Body of pancreas (tissue), 4 donors: ENCODE measurements at regions not wholly inside any gene's neighbourhood (a gene's known extent, or its start where the extent isn't known, plus 50 kb on each side); places are given as distances from the start of the nearest gene placed in this dataset.
A peak's percentile ranks its signal among the peaks of the same experiment; 100 is the strongest.

Experiments used
- ATAC-seq: fragments of 150-250 bp; one replicate; pipeline ENCODE4 v1.9.1; 2016
- DNase-seq, 4 donors: peaks; one replicate each; pipeline ENCODE4 v3.0.0-alpha.2; 2019
- H3K27ac ChIP-seq, 4 donors: fragments of 200-600 bp; sonication (generic); 1 replicate in 3 of 4; 2 replicates in 1 of 4; pipeline versions ENCODE4 v1.5.1 to v1.6.1; 2016 to 2019; ENCODE audit warnings: mild to moderate bottlenecking in 1 of 4, mixed read lengths in 1 of 4, moderate library complexity in 1 of 4
- H3K27me3 ChIP-seq, 2 donors: fragments of 200-600 bp; sonication (generic); one replicate each; pipeline ENCODE4 v1.6.0; 2016; ENCODE audit warnings: mild to moderate bottlenecking in 1 of 2
- H3K36me3 ChIP-seq, 2 donors: fragments of 200-600 bp; sonication (generic); replicated peaks in 1 of 2; 2 replicates each; pipeline ENCODE4 v1.5.1; 2016; ENCODE audit warnings: low read depth in 2 of 2; ENCODE audit not compliant: insufficient read depth in 1 of 2
- H3K4me1 ChIP-seq: fragments of 200-600 bp; sonication (generic); one replicate; pipeline ENCODE4 v1.6.0; 2016
- H3K4me3 ChIP-seq, 2 donors: fragments of 200-600 bp; sonication (generic); 1 replicate in 1 of 2; 2 replicates in 1 of 2; pipeline ENCODE4 v1.5.1; 2016 to 2019
- H3K9me3 ChIP-seq, 3 donors: fragments of 200-600 bp; sonication (generic); 1 replicate in 2 of 3; 2 replicates in 1 of 3; pipeline ENCODE4 v1.5.1; 2016
- CTCF ChIP-seq, 7 experiments: fragments of 450-650 bp in 4 of 7; fragments of 200-600 bp in 3 of 7; sonication (generic) in 3 of 7; IDR thresholded peaks; one replicate each; pipeline ENCODE4 v1.5.1; 2016 to 2019; ENCODE audit warnings: antibody characterized with exemption in 7 of 7
- POLR2A ChIP-seq, 3 donors: fragments of 450-650 bp; IDR thresholded peaks; one replicate each; pipeline ENCODE4 v1.6.1; 2016; ENCODE audit warnings: antibody characterized with exemption in 3 of 3, mild to moderate bottlenecking in 2 of 3
- WGBS, 2 donors: methylation state at CpG; one replicate each; pipeline ENCODE4 v1.1.5; 2017; 5-methylcytosine and 5-hydroxymethylcytosine counted together
- intact Hi-C: fragments of 100-400 bp; cut with DNase I; formaldehyde crosslinking; loops from one replicate; pipeline ENCODE4 v1.15.1; 2023

GRCh38 chrX:117510453-117510852, 606.2 kb downstream of the KLHL13 start:
- intact Hi-C loops: no loop called here
- Histone ChIP-seq H3K4me1 (no peaks in the 10 kb centered on the region), H3K4me3 (no peak overlapping the region), H3K27me3 (no peaks in the 10 kb centered on the region), H3K9me3 (no peaks in the 10 kb centered on the region), H3K27ac (no peak overlapping the region), H3K36me3 (no peaks in the 10 kb centered on the region)
- WGBS, 2 donors: 54 to 61% methylated on average over 3 of the region's 3 CpGs
- no peak for TF ChIP-seq POLR2A (IDR thresholded peaks at IDR 0.05)
- peak in 1 of 7 experiments; percentile 25 for TF ChIP-seq CTCF (IDR thresholded peaks at IDR 0.05)
- DNase-seq (peak in 1 of 4 donors; percentile 1), ATAC-seq (no peak)

GRCh38 chrX:117508021-117508420, 608.6 kb downstream of the KLHL13 start:
- Histone ChIP-seq H3K9me3 (no peaks in the 10 kb centered on the region), H3K4me1 (no peaks in the 10 kb centered on the region), H3K36me3 (no peaks in the 10 kb centered on the region), H3K27me3 (no peaks in the 10 kb centered on the region), H3K27ac (no peak overlapping the region), H3K4me3 (no peak overlapping the region)
- DNase-seq (no peak), ATAC-seq (no peak)
- 45 to 60% methylated on average over 2 of the region's 2 CpGs for WGBS, 2 donors
- intact Hi-C loops: no loop called here
- TF ChIP-seq CTCF (IDR thresholded peaks at IDR 0.05): no peak
- no peak for TF ChIP-seq POLR2A (IDR thresholded peaks at IDR 0.05)

GRCh38 chrX:117487421-117487820, 629.2 kb downstream of the KLHL13 start:
- TF ChIP-seq CTCF (IDR thresholded peaks at IDR 0.05): no peak
- TF ChIP-seq POLR2A (IDR thresholded peaks at IDR 0.05): no peak
- no peak overlapping the region for H3K4me3 ChIP-seq
- no peaks in the 10 kb centered on the region for H3K27me3 ChIP-seq
- H3K36me3 ChIP-seq: no peaks in the 10 kb centered on the region
- H3K27ac ChIP-seq: no peak overlapping the region
- no peaks in the 10 kb centered on the region for H3K9me3 ChIP-seq
- DNase-seq (no peak), ATAC-seq (no peak)
- H3K4me1 ChIP-seq: no peaks in the 10 kb centered on the region
- intact Hi-C loops: no loop called here
- 0 to 20% methylated on average over 1 of the region's 1 CpG for WGBS, 2 donors

- DNase-seq: no peak
- intact Hi-C loops: no loop called here
- H3K4me3 ChIP-seq: no peak overlapping the region
- H3K27ac ChIP-seq: no peak overlapping the region
- no peak for ATAC-seq
- no peaks in the 10 kb centered on the region for H3K9me3 ChIP-seq
- TF ChIP-seq CTCF (IDR thresholded peaks at IDR 0.05) (no peak), POLR2A (IDR thresholded peaks at IDR 0.05) (no peak)
- WGBS, 2 donors: 75 to 94% methylated on average over 6 of the region's 6 CpGs
- H3K27me3 ChIP-seq: no peaks in the 10 kb centered on the region
- no peaks in the 10 kb centered on the region for H3K36me3 ChIP-seq
- H3K4me1 ChIP-seq: no peaks in the 10 kb centered on the region
Measured at GRCh38 chrX:117483950-117484349, 632.7 kb downstream of the KLHL13 start.

DNA sequence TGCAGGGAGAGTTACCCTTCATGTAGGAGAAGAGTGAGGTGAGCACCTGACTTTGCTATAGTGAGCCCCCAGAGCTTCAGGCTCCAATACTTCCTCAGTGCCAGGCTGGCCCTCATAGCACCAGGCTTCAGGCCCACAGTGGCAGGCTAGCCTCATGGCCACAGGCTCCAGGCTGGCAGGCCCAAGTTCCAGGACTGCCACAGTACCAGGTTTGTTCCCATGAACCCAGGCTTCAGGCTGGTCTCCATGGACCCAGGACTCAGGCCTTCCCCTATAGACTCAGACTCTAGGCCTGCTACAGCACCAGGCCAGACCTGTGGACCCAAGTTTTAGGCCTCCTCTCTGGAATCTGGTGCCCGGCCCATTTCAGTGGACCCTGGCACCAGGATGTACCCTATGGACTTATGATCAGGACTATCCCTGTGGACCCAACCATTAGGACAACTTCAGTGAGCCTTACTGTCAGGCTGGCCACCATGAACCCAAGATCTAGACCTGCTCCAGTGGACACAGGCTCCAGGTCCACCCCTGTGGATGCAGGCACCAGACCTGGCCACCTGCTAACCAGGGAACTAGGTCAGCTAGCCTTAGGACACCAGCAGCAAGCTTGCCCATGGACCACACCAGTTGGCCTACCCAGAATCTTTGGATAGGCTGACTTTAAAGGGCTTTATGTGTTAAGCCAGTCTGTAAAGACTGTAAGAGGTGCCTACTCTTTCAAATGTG, 658.2 kb downstream of the KLHL13 start:
- H3K27me3 ChIP-seq: no peaks in the 10 kb centered on the region
- no peaks in the 10 kb centered on the region for H3K4me1 ChIP-seq
- TF ChIP-seq POLR2A (IDR thresholded peaks at IDR 0.05): no peak
- no peak for TF ChIP-seq CTCF (IDR thresholded peaks at IDR 0.05)
- H3K27ac ChIP-seq: no peak overlapping the region
- DNase-seq (no peak), ATAC-seq (no peak)
- intact Hi-C loops: no loop called here
- H3K36me3 ChIP-seq: no peaks in the 10 kb centered on the region
- H3K9me3 ChIP-seq: no peaks in the 10 kb centered on the region
- 100% methylated on average over 1 of the region's 1 CpG for WGBS, 2 donors
- H3K4me3 ChIP-seq: no peak overlapping the region
